Uterus (tissue), 3 donors: ENCODE measurements at regions not wholly inside any gene's neighbourhood (a gene's known extent, or its start where the extent isn't known, plus 50 kb on each side); places are given as distances from the start of the nearest gene placed in this dataset.

Source experiments
- DNase-seq, 2 donors: peaks; one replicate each; pipeline ENCODE4 v3.0.0-alpha.2; 2019 to 2020
- H3K27ac ChIP-seq, 2 donors: fragments of 200-600 bp; sonication (generic); 1 replicate in 1 of 2; 2 replicates in 1 of 2; pipeline ENCODE4 v1.5.1; 2016 to 2018
- H3K27me3 ChIP-seq, 2 donors: fragments of 200-600 bp; sonication (generic); one replicate each; pipeline ENCODE4 v1.5.1; 2018 to 2019; ENCODE audit warnings: control low read depth in 1 of 2
- H3K36me3 ChIP-seq, 2 donors: fragments of 200-600 bp; sonication (generic); one replicate each; pipeline ENCODE4 v1.5.1; 2019; ENCODE audit warnings: control low read depth in 1 of 2
- H3K4me1 ChIP-seq, 2 donors: fragments of 200-600 bp; sonication (generic); one replicate each; pipeline ENCODE4 v1.5.1; 2018 to 2019; ENCODE audit warnings: control low read depth in 1 of 2
- H3K4me3 ChIP-seq, 2 donors: fragments of 200-600 bp; sonication (generic); 1 replicate in 1 of 2; 2 replicates in 1 of 2; pipeline ENCODE4 v1.5.1; 2018 to 2019; ENCODE audit warnings: mild to moderate bottlenecking in 1 of 2
- H3K9me3 ChIP-seq, 2 donors: fragments of 200-600 bp; sonication (generic); one replicate each; pipeline ENCODE4 v1.5.1; 2019; ENCODE audit warnings: control low read depth in 1 of 2
- CTCF ChIP-seq, 4 experiments: fragments of 200-600 bp in 2 of 4; fragments of 450-650 bp in 2 of 4; sonication (generic) in 2 of 4; IDR thresholded peaks; one replicate each; pipeline ENCODE4 v1.5.1; 2016 to 2019; ENCODE audit warnings: antibody characterized with exemption in 4 of 4, mild to moderate bottlenecking in 2 of 4, moderate library complexity in 1 of 4
- POLR2A ChIP-seq, 2 donors: fragments of 450-650 bp; IDR thresholded peaks; one replicate each; pipeline ENCODE4 v1.6.1; 2016; ENCODE audit warnings: antibody characterized with exemption in 2 of 2, mild to moderate bottlenecking in 1 of 2, moderate library complexity in 1 of 2
- intact Hi-C: fragments of 100-400 bp; cut with DNase I; formaldehyde crosslinking; loops from one replicate; pipeline ENCODE4 v1.15.1; 2023; ENCODE audit warnings: low total_unique reads
- donor health status: DM: yes; HTN: yes; CAD: no.

DNA sequence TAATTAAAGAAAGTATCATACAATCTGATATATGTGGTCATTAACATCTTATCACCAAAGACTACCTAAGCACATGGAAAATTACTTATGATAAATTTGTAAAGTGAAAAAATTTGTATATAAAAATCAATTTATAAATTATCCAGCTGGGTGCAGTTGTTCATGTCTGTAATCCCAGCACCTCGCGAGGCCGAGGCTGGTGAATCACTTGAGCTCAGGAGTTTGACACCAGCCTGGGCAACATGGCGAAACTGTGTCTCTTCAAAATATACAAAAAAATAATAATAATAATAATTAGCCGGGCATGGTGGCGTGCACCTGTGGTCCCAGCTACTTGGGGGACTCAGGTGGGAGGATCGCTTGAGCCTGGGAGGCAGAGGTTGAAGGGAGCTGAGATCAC lies 82.8 kb upstream of the SYT6 start:
- Histone ChIP-seq H3K9me3 (no peaks in the 10 kb centered on the region), H3K4me3 (no peak overlapping the region), H3K27ac (no peak overlapping the region), H3K27me3 (no peaks in the 10 kb centered on the region), H3K4me1 (no peaks in the 10 kb centered on the region), H3K36me3 (no peaks in the 10 kb centered on the region)
- no peak for TF ChIP-seq POLR2A (IDR thresholded peaks at IDR 0.05)
- no peak for TF ChIP-seq CTCF (IDR thresholded peaks at IDR 0.05)
- DNase-seq, result no peak
- intact Hi-C loops, result no loop called here

- TF ChIP-seq POLR2A (IDR thresholded peaks at IDR 0.05), result no peak
- TF ChIP-seq CTCF (IDR thresholded peaks at IDR 0.05), result no peak
- intact Hi-C loops, result no loop called here
- no peaks in the 10 kb centered on the region for H3K27me3 ChIP-seq
- no peak for DNase-seq
- no peaks in the 10 kb centered on the region for H3K9me3 ChIP-seq
- H3K4me3 ChIP-seq, result no peak overlapping the region
- no peaks in the 10 kb centered on the region for H3K36me3 ChIP-seq
- H3K4me1 ChIP-seq, result no peaks in the 10 kb centered on the region
- H3K27ac ChIP-seq, result no peak overlapping the region
Observed at GRCh38 chr1:114235960-114236359, 82.3 kb upstream of the SYT6 start.

- Histone ChIP-seq H3K27ac (no peak overlapping the region), H3K9me3 (no peaks in the 10 kb centered on the region), H3K36me3 (no peaks in the 10 kb centered on the region), H3K4me3 (no peak overlapping the region), H3K4me1 (no peaks in the 10 kb centered on the region), H3K27me3 (no peaks in the 10 kb centered on the region)
- DNase-seq, result no peak
- TF ChIP-seq POLR2A (IDR thresholded peaks at IDR 0.05) (no peak), CTCF (IDR thresholded peaks at IDR 0.05) (no peak)
- intact Hi-C loops, result no loop called here
Observed at GRCh38 chr1:114235281-114235680, 81.6 kb upstream of the SYT6 start.

DNA sequence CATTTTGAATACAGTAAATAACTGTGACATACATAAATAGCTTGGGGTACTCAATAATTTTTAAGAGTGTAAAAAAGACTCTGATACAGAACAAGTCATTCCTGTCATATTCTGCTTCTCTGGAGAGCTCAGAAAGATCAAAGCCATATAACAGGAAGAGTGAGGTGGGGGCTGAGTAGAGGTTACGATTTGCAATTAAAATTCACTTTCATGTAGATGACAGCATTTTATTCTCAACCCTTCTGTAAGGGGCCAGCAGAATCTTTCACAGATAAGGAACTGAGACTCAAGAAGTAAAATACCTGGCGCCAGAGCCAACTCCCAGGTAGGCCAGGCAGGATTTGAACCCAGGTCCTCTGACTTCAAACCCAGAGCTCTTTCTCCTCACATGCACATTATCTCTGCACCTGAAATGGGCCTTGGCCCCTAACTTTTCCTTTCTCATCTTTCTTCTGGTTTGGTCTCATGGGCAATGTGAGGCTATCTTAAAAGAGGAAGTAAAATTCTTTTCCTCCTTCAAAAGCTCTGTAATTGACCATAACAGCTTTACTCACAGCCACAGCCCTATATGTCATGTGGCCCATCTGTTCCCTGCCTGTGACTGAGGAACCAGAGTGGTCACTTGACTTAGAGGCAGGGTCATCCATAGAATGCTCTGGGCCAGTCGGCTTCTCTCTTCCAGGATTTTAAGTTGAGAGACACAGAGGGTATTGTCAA lies 80.9 kb upstream of the SYT6 start:
- Histone ChIP-seq H3K4me3 (no peak overlapping the region), H3K9me3 (no peaks in the 10 kb centered on the region), H3K4me1 (no peaks in the 10 kb centered on the region), H3K27me3 (no peaks in the 10 kb centered on the region), H3K27ac (no peak overlapping the region), H3K36me3 (no peaks in the 10 kb centered on the region)
- DNase-seq, result no peak
- no peak for TF ChIP-seq CTCF (IDR thresholded peaks at IDR 0.05)
- TF ChIP-seq POLR2A (IDR thresholded peaks at IDR 0.05), result no peak
- intact Hi-C loops, result no loop called here

GRCh38 chr1:114232691-114233090 lies 79.0 kb upstream of the SYT6 start:
- Histone ChIP-seq H3K27ac (no peak overlapping the region), H3K9me3 (no peaks in the 10 kb centered on the region), H3K36me3 (no peaks in the 10 kb centered on the region), H3K4me3 (no peak overlapping the region), H3K4me1 (no peaks in the 10 kb centered on the region), H3K27me3 (no peaks in the 10 kb centered on the region)
- DNase-seq, result no peak
- intact Hi-C loops, result loop anchor here (2.0 kb wide), 1 partner anchor 40 kb away; no protein-coding TSS in a partner anchor
- TF ChIP-seq POLR2A (IDR thresholded peaks at IDR 0.05) (no peak), CTCF (IDR thresholded peaks at IDR 0.05) (no peak)
